Hepatocyte (in vitro differentiated cells): ENCODE measurements at regions not wholly inside any gene's neighbourhood (a gene's known extent, or its start where the extent isn't known, plus 50 kb on each side); places are given as distances from the start of the nearest gene placed in this dataset.

ENCODE experiments used
- DNase-seq: peaks from one replicate; pipeline ENCODE4 v3.0.0-alpha.2; 2016; ENCODE audit warnings: low spot score
- H2AFZ ChIP-seq: fragments of 200-600 bp; sonication (generic); 2 replicates; pipeline ENCODE4 v1.6.0; 2016; ENCODE audit warnings: antibody characterized with exemption, mild to moderate bottlenecking
- H3K27ac ChIP-seq: fragments of 200-600 bp; sonication (generic); 2 replicates; pipeline ENCODE4 v1.5.1; 2016; ENCODE audit warnings: mild to moderate bottlenecking
- H3K27me3 ChIP-seq: fragments of 200-600 bp; sonication (generic); 2 replicates; pipeline ENCODE4 v1.6.1; 2016
- H3K36me3 ChIP-seq: fragments of 200-600 bp; sonication (generic); replicated peaks from 2 replicates; pipeline ENCODE4 v1.5.1; 2016; ENCODE audit warnings: low read depth; ENCODE audit not compliant: insufficient read depth
- H3K4me1 ChIP-seq: fragments of 200-600 bp; sonication (generic); 2 replicates; pipeline ENCODE4 v1.5.1; 2016; ENCODE audit warnings: mild to moderate bottlenecking, moderate library complexity; ENCODE audit not compliant: insufficient read depth
- H3K4me2 ChIP-seq: fragments of 200-600 bp; sonication (generic); 2 replicates; pipeline ENCODE4 v1.6.0; 2016
- H3K4me3 ChIP-seq: fragments of 200-600 bp; sonication (generic); 2 replicates; pipeline ENCODE4 v1.5.1; 2016; ENCODE audit warnings: mild to moderate bottlenecking
- H3K79me2 ChIP-seq: fragments of 200-600 bp; sonication (generic); 2 replicates; pipeline ENCODE4 v1.6.0; 2017; ENCODE audit warnings: mild to moderate bottlenecking
- H3K9me2 ChIP-seq: fragments of 200-600 bp; sonication (generic); replicated peaks from 2 replicates; pipeline ENCODE4 v1.6.0; 2017; ENCODE audit warnings: mild to moderate bottlenecking; ENCODE audit not compliant: insufficient read depth
- H3K9me3 ChIP-seq: fragments of 200-600 bp; sonication (generic); 2 replicates; pipeline ENCODE4 v1.5.1; 2016; ENCODE audit warnings: low read depth, mild to moderate bottlenecking
- H4K20me1 ChIP-seq: fragments of 200-600 bp; sonication (generic); 2 replicates; pipeline ENCODE4 v1.6.0; 2016; ENCODE audit warnings: mild to moderate bottlenecking; ENCODE audit not compliant: insufficient read depth, poor library complexity, severe bottlenecking
- CTCF ChIP-seq: fragments of 200-600 bp; sonication (generic); IDR thresholded peaks from 2 replicates; pipeline ENCODE4 v1.5.1; 2016; ENCODE audit warnings: antibody characterized with exemption, mild to moderate bottlenecking; ENCODE audit not compliant: poor library complexity
- EZH2 ChIP-seq: fragments of 200-600 bp; sonication (generic); IDR thresholded peaks from 2 replicates; pipeline ENCODE4 v1.6.1; 2016; ENCODE audit warnings: antibody characterized with exemption, mild to moderate bottlenecking, borderline replicate concordance
- EZH2phosphoT487 ChIP-seq: fragments of 200-600 bp; sonication (generic); IDR thresholded peaks from one replicate; pipeline ENCODE4 v1.6.1; 2018; ENCODE audit warnings: antibody characterized with exemption, mild to moderate bottlenecking, low read depth, moderate library complexity; ENCODE audit not compliant: unreplicated experiment, severe bottlenecking
- WGBS: methylation state at CpG from one replicate; pipeline ENCODE4 v1.1.6; 2016; ENCODE audit warnings: low lambda C conversion rate; ENCODE audit errors: missing lambda C conversion rate; 5-methylcytosine and 5-hydroxymethylcytosine counted together

GRCh38 chr16:52652033-52652432 is 105.1 kb upstream of the TOX3 start:
- no peak overlapping the region for H3K27ac ChIP-seq
- H3K9me2 ChIP-seq: no peaks in the 10 kb centered on the region
- no peaks in the 10 kb centered on the region for H3K79me2 ChIP-seq
- no peaks in the 10 kb centered on the region for H3K27me3 ChIP-seq
- H2AFZ ChIP-seq: no peak overlapping the region
- H4K20me1 ChIP-seq: no peaks in the 10 kb centered on the region
- no peak overlapping the region for H3K4me3 ChIP-seq
- TF ChIP-seq EZH2: no peak
- TF ChIP-seq EZH2phosphoT487: no peak
- no peak for TF ChIP-seq CTCF
- H3K4me1 ChIP-seq: no peaks in the 10 kb centered on the region
- no peak overlapping the region for H3K4me2 ChIP-seq
- no peak for DNase-seq
- no peaks in the 10 kb centered on the region for H3K9me3 ChIP-seq
- no peaks in the 10 kb centered on the region for H3K36me3 ChIP-seq
- 75% methylated on average over 4 of the region's 4 CpGs for WGBS

- H3K4me2 ChIP-seq: no peak overlapping the region
- no peaks in the 10 kb centered on the region for H3K9me2 ChIP-seq
- WGBS: 85% methylated on average over 3 of the region's 3 CpGs
- DNase-seq: no peak
- H3K36me3 ChIP-seq: no peaks in the 10 kb centered on the region
- H2AFZ ChIP-seq: no peak overlapping the region
- H3K4me3 ChIP-seq: no peak overlapping the region
- H3K79me2 ChIP-seq: no peaks in the 10 kb centered on the region
- H3K9me3 ChIP-seq: no peaks in the 10 kb centered on the region
- TF ChIP-seq CTCF (no peak), EZH2phosphoT487 (no peak), EZH2 (no peak)
- H3K4me1 ChIP-seq: no peaks in the 10 kb centered on the region
- H3K27me3 ChIP-seq: no peaks in the 10 kb centered on the region
- no peak overlapping the region for H3K27ac ChIP-seq
- no peaks in the 10 kb centered on the region for H4K20me1 ChIP-seq
These were observed 103.8 kb upstream of the TOX3 start for GRCh38 chr16:52650789-52651188.

GRCh38 chr16:52650318-52650717 is 103.4 kb upstream of the TOX3 start:
- Histone ChIP-seq H3K4me2 (no peak overlapping the region), H2AFZ (no peak overlapping the region), H3K4me3 (no peak overlapping the region), H3K27ac (no peak overlapping the region), H3K9me3 (no peaks in the 10 kb centered on the region), H4K20me1 (no peaks in the 10 kb centered on the region), H3K4me1 (no peaks in the 10 kb centered on the region), H3K36me3 (no peaks in the 10 kb centered on the region), H3K9me2 (no peaks in the 10 kb centered on the region), H3K79me2 (no peaks in the 10 kb centered on the region), H3K27me3 (no peaks in the 10 kb centered on the region)
- no peak for DNase-seq
- TF ChIP-seq EZH2 (no peak), CTCF (no peak), EZH2phosphoT487 (no peak)
- 73% methylated on average over 3 of the region's 3 CpGs for WGBS

- WGBS: 13% methylated on average over 1 of the region's 1 CpG
- H3K27ac ChIP-seq: no peak overlapping the region
- no peak for DNase-seq
- H2AFZ ChIP-seq: no peak overlapping the region
- H3K36me3 ChIP-seq: no peaks in the 10 kb centered on the region
- no peak overlapping the region for H3K4me3 ChIP-seq
- no peaks in the 10 kb centered on the region for H3K4me1 ChIP-seq
- no peak overlapping the region for H3K4me2 ChIP-seq
- no peaks in the 10 kb centered on the region for H3K9me3 ChIP-seq
- no peak for TF ChIP-seq CTCF
- TF ChIP-seq EZH2phosphoT487: no peak
- no peaks in the 10 kb centered on the region for H4K20me1 ChIP-seq
- no peaks in the 10 kb centered on the region for H3K79me2 ChIP-seq
- H3K27me3 ChIP-seq: no peaks in the 10 kb centered on the region
- no peaks in the 10 kb centered on the region for H3K9me2 ChIP-seq
These were observed 102.9 kb upstream of the TOX3 start for GRCh38 chr16:52649870-52650269.
